HG03469 (cell line): ENCODE measurements at regions not wholly inside any gene's neighbourhood (a gene's known extent, or its start where the extent isn't known, plus 50 kb on each side); places are given as distances from the start of the nearest gene placed in this dataset.
"Not testable (repeated sequence)": the region's sequence is repeated elsewhere in the genome, so short reads cannot be mapped to it uniquely, and the experiment has no call there.

ENCODE experiments used
- ATAC-seq: cut with Tn5 transposase; IDR thresholded peaks from one replicate; pipeline ENCODE4 v1.9.1; 2021; ENCODE audit warnings: mild to moderate bottlenecking, moderate library complexity, moderate number of reproducible peaks; ENCODE audit not compliant: unreplicated experiment

DNA sequence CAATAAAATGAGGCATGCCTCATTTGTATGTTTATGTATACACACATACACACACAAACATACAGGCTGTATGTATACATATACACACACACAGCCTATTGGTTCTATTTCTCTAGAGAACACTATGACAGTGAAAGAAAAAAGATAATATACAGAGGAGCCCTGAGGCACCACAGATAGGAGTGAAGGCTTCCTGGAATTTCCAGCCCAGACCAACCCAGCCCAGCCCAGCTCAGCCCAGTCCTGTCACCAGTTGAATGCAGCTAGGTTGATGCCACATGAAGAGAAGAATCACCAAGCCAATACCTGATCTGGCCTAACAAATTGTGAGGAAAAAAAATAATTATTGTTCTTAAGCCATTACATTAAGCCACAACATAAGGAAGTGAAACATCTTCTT lies 126.9 kb upstream of the PDE4D start:
- no peak for ATAC-seq

DNA sequence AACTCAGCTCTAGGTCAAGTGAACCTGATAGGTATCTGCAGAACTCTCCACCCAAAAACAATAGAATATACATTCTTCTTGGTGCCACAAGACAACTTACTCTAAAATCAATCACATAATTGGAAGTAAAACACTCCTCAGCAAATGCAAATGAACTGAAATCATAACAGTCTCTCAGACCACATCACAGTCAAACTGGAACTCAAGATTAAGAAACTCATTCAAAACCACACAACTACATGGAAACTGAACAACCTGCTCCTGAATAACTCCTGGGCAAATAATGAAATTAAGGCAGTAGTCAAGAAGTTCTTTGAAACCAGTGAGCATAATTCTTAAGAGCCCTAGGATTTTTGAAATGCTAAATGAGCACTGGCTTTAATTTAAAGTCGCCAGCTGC lies 125.4 kb upstream of the PDE4D start:
- not testable (repeated sequence) for ATAC-seq

DNA sequence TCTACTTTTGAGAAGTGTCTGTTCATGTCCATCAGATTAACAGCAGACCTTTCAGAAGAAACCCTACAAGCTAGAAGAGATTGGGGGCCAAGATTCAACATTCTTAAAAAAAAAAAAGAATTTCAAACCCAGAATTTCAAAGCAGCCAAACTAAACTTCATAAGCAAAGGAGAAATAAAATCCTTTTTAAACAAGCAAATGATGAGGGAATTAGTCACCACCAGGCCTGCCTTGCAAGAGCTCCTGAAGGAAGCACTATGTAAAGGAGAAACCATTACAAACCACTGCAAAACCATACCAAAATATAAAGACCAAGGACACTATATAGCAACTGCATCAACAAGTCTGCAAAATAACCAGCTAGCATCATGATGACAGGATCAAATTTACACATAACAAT lies 124.6 kb upstream of the PDE4D start:
- no peak for ATAC-seq

DNA sequence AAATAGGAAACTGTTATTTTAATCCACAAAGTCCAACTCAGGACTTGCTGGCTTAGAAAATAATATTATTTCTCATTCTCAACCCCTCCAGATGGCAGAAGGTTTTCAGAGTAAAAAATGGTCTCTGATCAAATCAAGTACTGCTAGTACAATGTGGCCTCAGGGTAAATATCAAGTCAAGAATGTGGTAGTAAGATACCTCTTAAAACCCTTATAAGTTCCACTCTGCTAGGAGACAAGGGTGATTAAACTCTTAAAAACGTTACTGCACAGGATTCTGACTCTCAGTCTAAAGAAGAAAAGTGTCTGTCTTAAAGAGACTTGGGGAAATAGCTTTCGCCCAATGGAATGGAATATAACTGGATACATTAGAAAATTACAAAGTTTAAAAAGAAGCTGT lies 120.8 kb upstream of the PDE4D start:
- no peak for ATAC-seq

DNA sequence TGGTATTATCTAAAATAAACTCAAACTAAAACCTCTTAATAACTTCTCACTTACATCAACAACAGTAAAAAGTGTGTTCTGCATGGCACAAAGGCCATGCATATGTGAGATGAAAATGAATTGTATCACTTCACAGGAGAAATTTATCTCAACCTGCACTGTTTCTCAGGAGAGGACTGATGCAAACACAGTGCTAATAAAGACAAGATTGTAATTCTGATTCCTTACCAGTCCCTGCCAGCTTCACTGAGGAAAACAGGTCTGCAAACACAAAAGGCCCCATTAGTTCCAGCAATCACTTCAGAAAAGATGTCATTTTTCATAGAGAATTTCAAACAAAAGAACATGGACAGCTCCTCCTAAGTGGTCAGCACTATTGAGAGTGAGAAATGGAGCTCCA lies 117.3 kb upstream of the PDE4D start:
- no peak for ATAC-seq

DNA sequence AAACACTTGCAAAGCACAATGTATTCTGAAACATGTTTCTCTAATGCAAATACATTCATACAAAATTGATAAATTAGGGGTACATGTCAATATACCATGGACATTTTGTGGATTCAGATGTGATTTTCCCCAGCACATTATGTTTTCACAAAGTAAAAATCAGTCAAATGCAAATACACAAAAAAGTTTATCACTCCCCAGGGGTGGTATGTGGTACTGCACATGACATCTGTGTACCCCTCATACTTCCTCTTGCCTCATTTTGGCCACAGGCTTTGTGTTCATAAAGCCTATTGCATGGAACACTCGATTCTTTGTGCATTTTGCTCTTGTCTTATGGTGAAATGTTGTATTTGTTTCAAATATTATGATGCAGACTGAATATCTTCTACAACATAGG lies 116.8 kb upstream of the PDE4D start:
- no peak for ATAC-seq

DNA sequence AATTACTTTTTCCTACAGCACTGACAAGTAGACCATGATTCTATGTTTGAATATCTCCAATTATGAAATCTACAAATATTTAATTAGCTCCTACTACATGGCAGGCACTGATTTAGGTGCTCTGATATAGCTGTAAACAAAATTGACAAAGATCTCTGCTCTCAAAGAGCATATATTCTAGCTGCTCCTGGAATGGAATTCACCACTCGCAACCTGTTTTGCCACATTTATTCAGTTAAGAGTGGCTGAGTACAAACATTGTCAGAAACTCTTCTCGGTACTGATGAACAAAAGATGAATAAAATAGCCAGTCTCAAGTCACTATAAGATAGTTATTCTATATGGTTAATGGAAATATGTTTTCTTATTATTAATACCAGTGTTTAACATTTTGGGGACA lies 114.2 kb upstream of the PDE4D start:
- no peak for ATAC-seq

DNA sequence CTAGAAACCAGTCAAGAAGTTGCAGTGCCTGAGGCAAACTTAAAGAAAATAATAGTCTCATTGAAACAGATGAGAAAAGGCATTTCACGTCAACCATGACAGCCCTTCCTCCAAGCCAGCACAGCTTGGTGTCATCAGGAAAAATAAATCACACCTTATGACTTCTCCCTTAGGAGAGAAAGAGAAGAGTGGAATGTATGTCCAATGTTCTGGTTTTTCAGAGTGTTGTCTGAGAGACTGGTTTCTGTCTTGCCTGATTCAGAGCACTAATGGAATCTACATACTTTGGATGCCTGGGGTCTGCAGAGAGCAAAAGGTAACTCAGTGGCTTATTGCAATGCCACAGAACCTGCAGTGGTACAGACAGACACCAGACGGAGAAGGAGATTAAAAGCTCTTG lies 105.5 kb upstream of the PDE4D start:
- no peak for ATAC-seq

DNA sequence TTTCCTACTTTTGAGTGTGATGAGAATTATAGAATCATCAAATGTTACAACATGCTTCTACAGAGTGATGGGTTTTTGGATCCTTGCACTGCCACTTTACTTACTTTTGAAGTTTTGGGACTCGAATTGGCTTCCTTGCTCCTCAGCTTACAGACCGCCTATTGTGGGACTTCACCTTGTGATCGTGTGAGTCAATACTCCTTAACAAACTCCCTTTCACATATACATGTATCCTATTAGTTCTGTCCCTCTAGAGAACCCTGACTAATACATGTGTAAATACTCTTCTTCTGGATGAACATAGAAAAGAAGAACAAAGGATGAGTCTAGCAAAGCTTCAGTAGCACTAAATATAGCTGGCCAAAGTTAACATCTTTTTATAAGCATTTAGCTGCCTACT lies 98.7 kb upstream of the PDE4D start:
- no peak for ATAC-seq

DNA sequence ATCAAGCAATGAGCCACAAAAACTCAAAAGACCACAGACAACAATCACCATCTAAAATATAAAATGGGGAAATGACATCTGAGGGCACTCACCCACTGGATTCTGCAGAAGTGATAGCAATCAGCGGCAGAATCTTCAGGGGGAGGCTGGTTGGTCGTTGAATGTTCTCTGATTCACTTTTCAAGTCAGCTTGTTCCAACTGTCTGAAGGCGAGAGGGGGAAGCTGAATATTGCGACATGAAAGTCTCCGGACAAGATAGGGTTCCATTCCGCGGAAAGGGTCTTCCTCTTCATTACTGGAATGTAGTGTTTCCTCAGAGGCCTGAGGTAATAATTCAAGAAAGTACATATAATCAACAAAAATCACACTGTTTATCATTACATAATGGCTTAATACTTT lies 94.9 kb upstream of the PDE4D start:
- ATAC-seq: no peak

DNA sequence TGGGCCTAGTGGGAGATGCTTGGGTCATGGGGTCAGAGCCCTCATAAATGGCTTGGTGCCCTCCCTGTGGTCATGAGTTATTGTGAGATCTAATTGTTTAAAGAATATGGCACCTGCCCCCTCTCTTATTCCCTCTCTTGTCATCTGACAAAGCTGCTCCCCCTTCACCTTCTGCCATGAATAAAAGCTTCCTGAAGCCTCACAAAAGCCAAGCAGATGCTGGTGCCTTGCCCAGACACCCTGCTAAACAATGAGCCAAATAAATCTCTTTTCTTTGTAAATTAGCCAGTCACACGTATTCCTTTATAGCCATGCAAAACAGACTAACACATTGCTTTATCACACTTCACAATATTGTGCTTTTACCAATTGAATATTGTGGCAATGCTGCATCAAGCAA lies 82.8 kb upstream of the PDE4D start:
- ATAC-seq: no peak

DNA sequence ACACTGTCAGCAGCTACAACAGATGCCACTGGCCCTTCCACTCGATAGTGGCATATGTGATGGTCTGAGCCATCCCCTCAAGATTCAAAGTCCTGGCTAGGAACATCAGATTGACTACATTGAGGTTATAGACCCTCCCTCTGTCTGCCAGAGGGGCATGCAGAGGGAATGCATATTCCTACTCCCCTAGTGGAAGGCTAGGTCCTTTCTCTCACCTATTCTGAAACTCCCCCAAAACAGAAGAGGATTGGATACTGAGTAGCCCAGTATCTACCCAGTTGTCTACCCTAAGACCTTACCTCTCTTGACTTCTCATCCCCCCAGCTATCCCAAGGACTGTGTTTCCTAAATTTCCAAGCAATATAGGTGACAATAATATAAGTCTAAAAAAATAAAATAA lies 78.5 kb upstream of the PDE4D start:
- no peak for ATAC-seq

DNA sequence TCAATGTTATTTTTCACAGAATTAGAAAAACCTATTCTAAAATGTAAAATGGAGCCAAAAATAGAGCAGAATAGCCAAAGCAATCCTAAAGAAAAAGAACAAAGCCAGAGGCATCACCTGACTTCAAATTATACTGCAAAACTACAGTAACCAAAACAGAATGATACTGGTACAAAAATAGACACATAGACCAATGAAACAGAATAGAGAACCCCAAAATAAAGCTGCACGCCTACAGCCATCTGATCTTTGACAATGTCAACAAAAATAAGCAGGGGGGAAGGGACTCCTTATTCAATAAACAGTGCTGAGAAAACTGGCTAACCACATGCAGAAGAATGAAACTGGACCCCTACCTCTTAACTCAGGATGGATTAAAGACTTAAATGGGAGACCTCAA lies 65.8 kb upstream of the PDE4D start:
- no peak for ATAC-seq

DNA sequence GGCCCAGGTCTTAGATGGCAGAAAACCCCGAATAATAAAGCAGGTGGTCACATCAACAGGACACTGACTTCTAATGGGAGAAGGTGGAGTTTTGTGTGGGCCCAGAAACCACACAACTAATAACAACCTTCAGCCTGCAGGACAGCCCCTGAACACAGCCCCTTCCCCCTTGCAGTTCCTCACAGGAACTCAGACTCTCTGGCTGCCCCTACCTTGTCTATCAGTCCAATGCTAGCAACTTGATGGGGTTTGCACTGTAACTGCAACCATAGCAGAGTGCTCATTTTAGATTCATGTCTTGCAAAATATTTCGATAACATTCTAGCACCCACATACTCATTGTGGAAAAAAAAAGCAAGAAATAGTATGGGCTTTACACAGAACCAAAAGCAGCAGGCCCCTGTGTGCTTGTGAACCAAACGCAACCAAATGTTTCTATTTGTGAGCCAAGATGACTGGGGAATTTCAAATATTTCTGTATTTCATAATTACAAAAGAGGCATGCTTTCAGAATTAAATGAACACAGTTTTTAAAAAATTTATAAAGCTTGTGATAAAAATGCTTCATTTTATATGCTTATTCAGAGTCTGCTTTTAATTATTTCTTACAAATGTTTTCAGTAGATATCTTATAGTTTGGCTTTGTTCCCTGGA lies 62.7 kb upstream of the PDE4D start:
- no peak for ATAC-seq

DNA sequence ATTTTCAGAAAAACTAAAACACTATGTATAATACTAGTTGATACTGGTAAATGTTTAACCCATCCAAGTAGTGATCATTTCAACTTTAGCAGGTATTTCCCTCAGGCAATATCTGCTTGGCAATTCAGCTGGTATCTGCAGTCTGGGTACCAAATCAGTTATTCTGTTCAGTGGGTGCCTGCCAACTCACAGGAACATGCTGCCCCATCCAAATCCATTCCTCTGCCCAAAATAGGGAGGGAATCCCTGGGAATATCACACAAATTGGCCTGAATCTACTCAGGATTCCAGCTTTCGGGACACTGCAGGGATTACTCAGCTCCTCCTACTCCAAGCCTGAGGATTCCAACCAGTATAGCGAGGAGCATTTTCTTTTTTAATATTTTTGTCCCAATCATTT lies 61.7 kb upstream of the PDE4D start:
- no peak for ATAC-seq

DNA sequence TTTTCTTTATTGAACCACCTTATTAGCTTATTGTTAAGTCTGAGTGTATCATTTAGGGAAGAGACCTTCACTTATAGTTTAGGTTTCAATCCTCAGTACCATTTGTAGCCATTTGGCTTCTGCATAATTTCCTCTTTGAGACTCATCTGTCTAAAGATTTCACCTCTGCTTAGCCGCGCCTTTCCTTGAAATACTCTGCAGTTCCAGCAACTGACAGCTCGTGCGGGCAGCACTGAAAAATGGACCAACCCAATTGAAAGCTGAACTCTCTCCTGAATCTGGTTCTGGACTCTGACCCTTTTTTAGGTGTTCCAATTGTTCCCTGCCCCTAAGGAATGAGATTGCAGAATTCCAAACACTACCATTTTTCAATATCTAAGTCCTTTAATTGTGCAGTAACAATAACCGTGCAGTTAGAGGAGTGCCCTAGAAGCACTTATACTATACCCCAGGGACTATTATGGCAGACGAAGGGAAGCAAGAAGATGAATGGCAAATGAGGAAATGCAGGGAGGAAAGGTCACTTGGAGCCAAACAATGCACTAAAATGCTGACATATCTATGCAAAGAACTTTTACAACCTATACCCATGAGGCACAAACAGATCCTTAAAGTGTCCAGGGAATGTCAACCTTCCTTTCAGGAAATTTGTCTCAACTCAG lies 50.1 kb upstream of the PDE4D start:
- ATAC-seq: no peak
